GM12873 (cell line): ENCODE measurements at regions not wholly inside any gene's neighbourhood (a gene's known extent, or its start where the extent isn't known, plus 50 kb on each side); places are given as distances from the start of the nearest gene placed in this dataset.

Experiments used
- CTCF ChIP-seq: IDR thresholded peaks from 2 replicates; pipeline ENCODE4 v1.5.1; 2012; ENCODE audit warnings: low read depth, mild to moderate bottlenecking, moderate library complexity, low read length, control low read depth; ENCODE audit not compliant: insufficient read depth; ENCODE audit errors: missing control alignments

GRCh38 chr1:5798904-5799303, 193.3 kb downstream of the NPHP4 start:
- TF ChIP-seq CTCF = no peak

- TF ChIP-seq CTCF = no peak
These were observed 194.0 kb downstream of the NPHP4 start for GRCh38 chr1:5798151-5798730.

GRCh38 chr1:5796028-5796427, 196.2 kb downstream of the NPHP4 start:
- no peak for TF ChIP-seq CTCF

GRCh38 chr1:5794279-5794678, 197.9 kb downstream of the NPHP4 start:
- TF ChIP-seq CTCF = no peak

- no peak for TF ChIP-seq CTCF
These were observed 198.7 kb downstream of the NPHP4 start for GRCh38 chr1:5793516-5793915.

- TF ChIP-seq CTCF = no peak
These were observed 211.1 kb downstream of the NPHP4 start for GRCh38 chr1:5781079-5781478.

- no peak for TF ChIP-seq CTCF
These were observed 211.9 kb downstream of the NPHP4 start for GRCh38 chr1:5780324-5780716.
